ENCODE measurements at regions not wholly inside any gene's neighbourhood (a gene's known extent, or its start where the extent isn't known, plus 50 kb on each side); places are given as distances from the start of the nearest gene placed in this dataset.
"Not testable (repeated sequence)": the region's sequence is repeated elsewhere in the genome, so short reads cannot be mapped to it uniquely, and the experiment has no call there.

- H3K27me3 Mint-ChIP-seq (ENCODE audit: low read depth): no peaks in the 10 kb centered on the region
- H3K4me1 Mint-ChIP-seq: peaks cover 28% of the 10 kb centered on the region
- no peak for TF ChIP-seq PRRX2 (CRISPR knock-in tag; IDR thresholded peaks at IDR 0.05)
- TF ChIP-seq ESRRA (CRISPR knock-in tag; IDR thresholded peaks at IDR 0.05; ENCODE audit: borderline replicate concordance): no peak
- TF ChIP-seq NFE2L1 (CRISPR knock-in tag; IDR thresholded peaks at IDR 0.05): no peak
- no peak for TF ChIP-seq CREB1 (CRISPR knock-in tag; IDR thresholded peaks at IDR 0.05)
- TF ChIP-seq ZNF317 (CRISPR knock-in tag; IDR thresholded peaks at IDR 0.05; ENCODE audit: borderline replicate concordance, low read depth): no peak
- TF ChIP-seq CBFB (CRISPR knock-in tag; IDR thresholded peaks at IDR 0.05; ENCODE audit: low read depth): no peak
- TF ChIP-seq EMX1 (CRISPR knock-in tag; IDR thresholded peaks at IDR 0.05): no peak
- no peak for TF ChIP-seq TP53 (CRISPR knock-in tag; IDR thresholded peaks at IDR 0.05)
- no peak for TF ChIP-seq ELF4 (CRISPR knock-in tag; IDR thresholded peaks at IDR 0.05; ENCODE audit: low read depth)
- TF ChIP-seq MLX (CRISPR knock-in tag; IDR thresholded peaks at IDR 0.05): no peak
- no peak for TF ChIP-seq GRHL2 (CRISPR knock-in tag; IDR thresholded peaks at IDR 0.05; ENCODE audit: insufficient replicate concordance, severe bottlenecking)
- TF ChIP-seq KAT7 (CRISPR knock-in tag; IDR thresholded peaks at IDR 0.05; ENCODE audit: borderline replicate concordance): no peak
- TF ChIP-seq ZNF416 (CRISPR knock-in tag; IDR thresholded peaks at IDR 0.05): no peak
- H3K4me3 Mint-ChIP-seq: no peak overlapping the region
- ChIA-PET POLR2A (no interaction called here), CTCF (no interaction called here)
- H3K36me3 Mint-ChIP-seq: no peaks in the 10 kb centered on the region
- DNase-seq (ENCODE audit: low spot score): no peak
- no peak for ATAC-seq
- H3K9me3 Mint-ChIP-seq: 0 out of 2 replicates have a peak, but pooled peaks cover 7% of the 10 kb centered on the region
- H3K27ac Mint-ChIP-seq: no peak overlapping the region
Measured at GRCh38 chr5:82636591-82636990, 358.4 kb upstream of the RPS23 start.

- TF ChIP-seq SMAD4 (CRISPR knock-in tag; IDR thresholded peaks at IDR 0.05) (no peak), ETV6 (CRISPR knock-in tag; IDR thresholded peaks at IDR 0.05) (no peak), ZNF121 (CRISPR knock-in tag; IDR thresholded peaks at IDR 0.05) (no peak), ATF2 (CRISPR knock-in tag; IDR thresholded peaks at IDR 0.05; ENCODE audit: borderline replicate concordance, low read depth) (no peak), ZNF416 (CRISPR knock-in tag; IDR thresholded peaks at IDR 0.05) (no peak), HMGXB4 (CRISPR knock-in tag; IDR thresholded peaks at IDR 0.05) (no peak), GABPB1 (CRISPR knock-in tag; IDR thresholded peaks at IDR 0.05) (peak; percentile 85)
- DNase-seq (ENCODE audit: low spot score): no peak
- Mint-ChIP-seq H3K4me1 (peaks cover 19% of the 10 kb centered on the region), H3K4me3 (no peak overlapping the region), H3K9me3 (0 out of 2 replicates have a peak, but pooled peaks cover 7% of the 10 kb centered on the region), H3K27ac (no peak overlapping the region), H3K27me3 (ENCODE audit: low read depth) (no peaks in the 10 kb centered on the region), H3K36me3 (no peaks in the 10 kb centered on the region)
- ATAC-seq: no peak
- ChIA-PET CTCF (no interaction called here), POLR2A (no interaction called here)
Measured at GRCh38 chr5:82635561-82636288, 357.6 kb upstream of the RPS23 start.

GRCh38 chr5:82628364-82628910 lies 350.3 kb upstream of the RPS23 start:
- TF ChIP-seq GRHL2 (CRISPR knock-in tag; IDR thresholded peaks at IDR 0.05; ENCODE audit: insufficient replicate concordance, severe bottlenecking): no peak
- TF ChIP-seq ATF2 (CRISPR knock-in tag; IDR thresholded peaks at IDR 0.05; ENCODE audit: borderline replicate concordance, low read depth): no peak
- Mint-ChIP-seq H3K36me3 (peaks cover 11% of the 10 kb centered on the region), H3K27me3 (ENCODE audit: low read depth) (no peaks in the 10 kb centered on the region), H3K27ac (no peak overlapping the region), H3K4me3 (no peak overlapping the region), H3K9me3 (peaks cover 40% of the 10 kb centered on the region), H3K4me1 (0 out of 2 replicates have a peak, but pooled peaks cover 6% of the 10 kb centered on the region)
- POLR2A ChIA-PET: no interaction called here
- no peak for DNase-seq (ENCODE audit: low spot score)
- CTCF ChIA-PET: no interaction called here
- ATAC-seq: no peak

- H3K27me3 Mint-ChIP-seq (ENCODE audit: low read depth); DNase-seq (ENCODE audit: low spot score); H3K4me1 Mint-ChIP-seq; H3K27ac Mint-ChIP-seq; CTCF ChIA-PET; ATAC-seq; POLR2A ChIA-PET; H3K4me3 Mint-ChIP-seq: not testable (repeated sequence)
- Mint-ChIP-seq H3K9me3 (peaks cover 35% of the 10 kb centered on the region), H3K36me3 (peaks cover 11% of the 10 kb centered on the region)
Measured at GRCh38 chr5:82626905-82627591, 348.9 kb upstream of the RPS23 start.

GRCh38 chr5:82626012-82626411 lies 347.9 kb upstream of the RPS23 start:
- H3K4me1 Mint-ChIP-seq, POLR2A ChIA-PET: not testable (repeated sequence)

More at GRCh38 chr5:82626012-82626411, 347.9 kb upstream of the RPS23 start:
- CTCF ChIA-PET; H3K27ac Mint-ChIP-seq; H3K4me3 Mint-ChIP-seq; DNase-seq (ENCODE audit: low spot score); H3K27me3 Mint-ChIP-seq (ENCODE audit: low read depth); ATAC-seq: not testable (repeated sequence)
- Mint-ChIP-seq H3K36me3 (peaks cover 11% of the 10 kb centered on the region), H3K9me3 (peaks cover 35% of the 10 kb centered on the region)
